GM13976 (cell line): ENCODE measurements at regions not wholly inside any gene's neighbourhood (a gene's known extent, or its start where the extent isn't known, plus 50 kb on each side); places are given as distances from the start of the nearest gene placed in this dataset.

ENCODE experiments used
- DNase-seq: peaks from one replicate; pipeline ENCODE4 v3.0.0; 2012; ENCODE audit warnings: low spot score
- in situ Hi-C: fragments of 300-500 bp; cut with MboI; formaldehyde crosslinking; loops from one replicate; pipeline ENCODE4 v1.12.0; 2022; ENCODE audit warnings: low sequenced_read_pairs, mixed read lengths, inconsistent platforms; ENCODE audit not compliant: unreplicated experiment
- TF ChIP-seq, protein P1 (sequence below): IDR thresholded peaks from 2 replicates; pipeline ENCODE4 v1.5.1; 2012; ENCODE audit warnings: borderline replicate concordance, mild to moderate bottlenecking; ENCODE audit not compliant: insufficient read depth; ENCODE audit errors: extremely low read depth, missing control alignments, control extremely low read depth

DNA sequence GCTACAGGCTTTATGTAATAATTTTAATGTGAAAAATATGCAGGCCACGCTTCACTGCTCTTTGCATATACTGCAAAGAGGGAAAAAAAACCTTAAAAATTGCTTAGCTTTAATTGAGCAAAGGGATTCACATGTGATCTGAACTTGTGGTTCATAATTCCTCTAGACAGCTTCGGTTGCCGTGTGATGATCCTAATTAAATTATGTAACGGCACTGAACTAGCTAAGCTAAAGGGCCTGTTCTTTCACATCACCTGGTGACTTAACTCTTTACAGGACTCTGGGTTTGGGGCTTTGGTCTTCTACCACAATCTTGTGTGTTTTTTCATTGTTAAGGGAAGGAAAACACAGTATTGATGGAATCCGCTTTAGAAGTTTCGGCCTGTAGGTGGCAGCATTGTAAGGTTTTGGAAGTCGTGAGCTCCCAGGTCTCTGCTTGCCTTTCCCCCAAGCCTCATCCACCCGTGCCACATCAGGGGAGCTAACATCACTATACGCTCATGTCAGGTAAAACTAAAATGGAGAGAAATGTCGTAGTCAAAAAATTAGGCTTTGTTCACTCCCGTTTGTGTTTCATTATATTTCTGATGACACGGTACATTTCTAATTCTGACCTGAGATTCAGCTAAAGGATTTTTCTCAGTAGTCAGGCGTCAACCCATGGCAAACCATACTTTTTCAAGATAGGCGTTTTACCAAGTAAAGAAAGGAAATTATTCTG lies 205.6 kb upstream of the DPH6 start:
- peak; percentile 26 for DNase-seq
- TF ChIP-seq, protein P1, sequence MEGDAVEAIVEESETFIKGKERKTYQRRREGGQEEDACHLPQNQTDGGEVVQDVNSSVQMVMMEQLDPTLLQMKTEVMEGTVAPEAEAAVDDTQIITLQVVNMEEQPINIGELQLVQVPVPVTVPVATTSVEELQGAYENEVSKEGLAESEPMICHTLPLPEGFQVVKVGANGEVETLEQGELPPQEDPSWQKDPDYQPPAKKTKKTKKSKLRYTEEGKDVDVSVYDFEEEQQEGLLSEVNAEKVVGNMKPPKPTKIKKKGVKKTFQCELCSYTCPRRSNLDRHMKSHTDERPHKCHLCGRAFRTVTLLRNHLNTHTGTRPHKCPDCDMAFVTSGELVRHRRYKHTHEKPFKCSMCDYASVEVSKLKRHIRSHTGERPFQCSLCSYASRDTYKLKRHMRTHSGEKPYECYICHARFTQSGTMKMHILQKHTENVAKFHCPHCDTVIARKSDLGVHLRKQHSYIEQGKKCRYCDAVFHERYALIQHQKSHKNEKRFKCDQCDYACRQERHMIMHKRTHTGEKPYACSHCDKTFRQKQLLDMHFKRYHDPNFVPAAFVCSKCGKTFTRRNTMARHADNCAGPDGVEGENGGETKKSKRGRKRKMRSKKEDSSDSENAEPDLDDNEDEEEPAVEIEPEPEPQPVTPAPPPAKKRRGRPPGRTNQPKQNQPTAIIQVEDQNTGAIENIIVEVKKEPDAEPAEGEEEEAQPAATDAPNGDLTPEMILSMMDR, result peak; percentile 58
- in situ Hi-C loops, result no loop called here

DNA sequence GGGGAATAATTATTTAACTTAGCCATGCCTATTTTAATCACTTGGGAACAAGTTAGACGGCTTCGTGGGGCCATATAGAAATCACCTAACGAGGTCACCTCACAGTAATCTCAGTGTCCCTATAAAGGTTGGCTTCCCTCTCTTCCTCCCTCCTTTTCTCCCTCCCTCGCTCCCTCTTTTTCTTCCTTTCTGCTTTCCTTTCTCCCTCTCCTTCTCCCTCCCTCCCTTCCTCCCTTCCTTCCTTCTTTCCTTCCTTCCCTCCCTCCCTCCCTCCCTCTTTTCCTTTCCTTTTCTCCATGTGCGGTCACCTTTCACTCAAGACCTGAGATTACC lies 206.1 kb upstream of the DPH6 start:
- TF ChIP-seq, protein P1, result no peak
- in situ Hi-C loops, result no loop called here
- DNase-seq, result no peak

DNA sequence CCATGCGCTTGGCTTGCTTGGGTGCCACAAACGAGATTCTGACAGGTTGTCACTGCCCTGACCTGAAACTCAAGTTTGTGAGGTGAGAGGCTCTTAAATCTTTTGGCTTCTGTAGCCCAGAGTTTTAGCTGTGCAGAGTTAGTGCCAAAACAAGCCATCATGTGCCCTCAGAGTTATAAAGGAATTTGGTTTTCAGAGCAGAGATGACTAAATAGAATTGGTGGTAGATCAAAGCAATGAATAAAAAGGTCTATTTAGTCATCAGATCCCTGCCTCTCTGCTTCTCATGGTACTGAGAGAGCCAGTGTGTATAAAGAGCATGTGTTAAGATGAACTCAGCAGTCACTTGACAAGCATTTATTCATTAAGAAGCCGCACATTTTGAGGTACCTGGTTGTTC lies 207.5 kb upstream of the DPH6 start:
- in situ Hi-C loops, result no loop called here
- TF ChIP-seq, protein P1, result no peak
- DNase-seq, result no peak

DNA sequence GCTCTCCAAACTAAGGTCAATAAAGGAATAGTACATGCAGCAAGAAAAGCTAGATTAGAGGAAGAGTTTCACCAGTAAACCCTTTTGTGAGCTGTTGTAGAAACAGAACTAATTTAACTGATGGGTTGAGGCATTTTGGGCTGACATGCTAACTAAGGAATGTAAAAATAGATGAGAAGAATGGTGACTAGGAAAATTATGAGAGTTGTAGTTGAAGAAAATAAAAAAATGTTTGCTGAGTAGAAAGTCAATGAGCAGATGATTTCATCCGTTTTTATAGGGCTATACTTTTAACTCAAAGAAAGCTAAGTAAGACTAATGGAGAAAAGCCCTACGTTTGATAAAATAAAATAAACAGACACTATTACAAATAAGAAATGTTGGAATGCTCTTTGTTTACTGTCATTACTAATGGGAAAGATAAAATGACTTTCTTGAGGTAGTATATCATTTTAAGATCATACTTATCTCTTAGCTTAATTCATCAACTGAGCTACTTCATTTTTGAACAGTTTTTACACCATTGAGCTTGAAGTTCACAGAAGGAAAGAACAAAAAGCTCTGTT lies 209.4 kb upstream of the DPH6 start:
- TF ChIP-seq, protein P1, result no peak
- in situ Hi-C loops, result no loop called here

DNA sequence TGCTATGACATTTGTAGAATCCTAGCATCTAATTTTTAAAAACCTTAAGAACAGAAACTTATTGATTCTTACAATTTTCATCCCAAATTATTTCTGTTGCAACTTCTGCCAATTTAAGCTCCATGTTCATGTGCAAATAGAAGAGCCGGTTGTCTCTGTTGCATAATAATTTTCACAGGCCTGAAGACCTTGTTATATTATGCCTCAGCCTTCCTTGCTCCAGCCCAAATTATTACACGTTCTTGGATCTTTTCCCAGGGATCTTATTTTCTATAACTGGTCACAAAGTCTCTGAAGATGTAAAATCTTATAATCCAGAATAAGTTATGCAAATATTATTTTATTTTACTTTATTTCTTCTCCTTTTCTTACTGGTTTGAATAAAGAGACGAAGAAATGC lies 210.7 kb upstream of the DPH6 start:
- in situ Hi-C loops, result no loop called here

More for the DNA sequence above, 209.4 kb upstream of the DPH6 start:
- DNase-seq, result no peak

DNA sequence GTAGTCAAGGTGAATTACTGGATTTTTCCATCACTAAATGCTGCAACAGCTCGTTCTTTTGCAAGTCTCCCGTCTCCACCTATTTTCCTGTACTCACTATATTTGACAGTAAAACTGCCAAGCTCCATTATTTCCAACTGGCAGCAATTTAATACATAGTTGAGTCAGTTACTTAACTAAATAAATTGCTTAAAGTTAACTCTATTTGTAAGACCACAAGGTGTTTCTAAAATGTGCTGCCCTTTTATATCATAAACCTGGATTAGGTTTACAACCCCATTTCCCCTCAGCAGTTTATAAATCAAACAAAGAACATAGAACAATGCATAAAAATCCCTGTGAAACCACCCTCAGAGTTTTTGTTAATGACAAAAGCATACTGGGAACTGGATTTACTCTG lies 211.4 kb upstream of the DPH6 start:
- in situ Hi-C loops, result no loop called here
- TF ChIP-seq, protein P1, result no peak
- DNase-seq, result no peak

More for the DNA sequence above, 210.7 kb upstream of the DPH6 start:
- no peak for DNase-seq
- TF ChIP-seq, protein P1, result no peak
